ENCODE measurements at regions not wholly inside any gene's neighbourhood (a gene's known extent, or its start where the extent isn't known, plus 50 kb on each side); places are given as distances from the start of the nearest gene placed in this dataset.

DNA sequence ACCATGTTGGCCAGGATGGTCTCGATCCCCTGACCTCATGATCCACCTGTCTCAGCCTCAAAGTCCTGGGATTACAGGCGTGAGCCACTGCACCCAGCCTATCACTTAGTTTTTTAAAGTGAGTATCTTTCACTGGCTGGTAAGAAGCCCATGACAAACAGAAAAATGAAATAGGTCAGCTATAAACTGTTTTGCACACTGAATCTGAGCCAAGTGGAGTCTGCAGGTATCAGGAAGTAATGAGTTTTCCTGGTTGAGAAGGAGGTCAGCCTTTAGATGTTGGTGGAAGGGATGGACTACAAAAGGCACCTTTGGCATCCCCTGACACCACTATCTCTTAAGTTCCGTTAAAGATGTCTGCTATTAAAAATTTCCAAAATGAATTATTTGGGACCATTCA, 345.1 kb downstream of the AASDHPPT start:
- no peak overlapping the region for H3K27ac ChIP-seq
- no peaks in the 10 kb centered on the region for H3K4me1 ChIP-seq
- H3K36me3 ChIP-seq, result no peaks in the 10 kb centered on the region
- no peak for DNase-seq
- no peaks in the 10 kb centered on the region for H3K27me3 ChIP-seq
- 89 to 90% methylated on average over 3 of the region's 3 CpGs for WGBS, 2 donors
- no peak overlapping the region for H3K4me3 ChIP-seq
- ATAC-seq, result no peak
- intact Hi-C loops (cut with DNase I), result no loop called here
- TF ChIP-seq, protein P1, sequence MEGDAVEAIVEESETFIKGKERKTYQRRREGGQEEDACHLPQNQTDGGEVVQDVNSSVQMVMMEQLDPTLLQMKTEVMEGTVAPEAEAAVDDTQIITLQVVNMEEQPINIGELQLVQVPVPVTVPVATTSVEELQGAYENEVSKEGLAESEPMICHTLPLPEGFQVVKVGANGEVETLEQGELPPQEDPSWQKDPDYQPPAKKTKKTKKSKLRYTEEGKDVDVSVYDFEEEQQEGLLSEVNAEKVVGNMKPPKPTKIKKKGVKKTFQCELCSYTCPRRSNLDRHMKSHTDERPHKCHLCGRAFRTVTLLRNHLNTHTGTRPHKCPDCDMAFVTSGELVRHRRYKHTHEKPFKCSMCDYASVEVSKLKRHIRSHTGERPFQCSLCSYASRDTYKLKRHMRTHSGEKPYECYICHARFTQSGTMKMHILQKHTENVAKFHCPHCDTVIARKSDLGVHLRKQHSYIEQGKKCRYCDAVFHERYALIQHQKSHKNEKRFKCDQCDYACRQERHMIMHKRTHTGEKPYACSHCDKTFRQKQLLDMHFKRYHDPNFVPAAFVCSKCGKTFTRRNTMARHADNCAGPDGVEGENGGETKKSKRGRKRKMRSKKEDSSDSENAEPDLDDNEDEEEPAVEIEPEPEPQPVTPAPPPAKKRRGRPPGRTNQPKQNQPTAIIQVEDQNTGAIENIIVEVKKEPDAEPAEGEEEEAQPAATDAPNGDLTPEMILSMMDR (IDR thresholded peaks at IDR 0.05), result no peak
- peaks cover 0 to 2% (median 0%) of the 10 kb centered on the region in 11 donors for H3K9me3 ChIP-seq

DNA sequence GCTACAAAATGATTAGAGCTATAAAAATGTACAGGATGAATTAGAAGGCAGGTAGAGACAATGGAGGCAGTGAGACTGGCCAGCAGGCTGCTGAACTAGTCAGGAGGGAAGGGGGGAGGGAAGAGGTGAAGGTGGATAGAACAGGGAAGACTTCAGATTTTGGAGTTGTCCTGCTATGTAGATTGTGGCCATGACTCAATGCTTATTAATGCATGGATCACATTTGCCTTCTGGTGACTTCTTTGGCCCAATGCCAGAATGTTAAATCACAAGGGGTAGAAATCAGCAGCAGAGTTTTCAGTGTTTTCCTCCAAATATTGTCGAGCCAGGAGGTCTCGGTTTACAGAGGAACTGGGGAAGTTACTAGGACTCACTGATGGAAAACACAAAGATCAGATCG, 346.6 kb downstream of the AASDHPPT start:
- Histone ChIP-seq H3K4me1 (no peaks in the 10 kb centered on the region), H3K27me3 (no peaks in the 10 kb centered on the region), H3K9me3 (peaks cover 0 to 2% (median 0%) of the 10 kb centered on the region in 11 donors), H3K36me3 (no peaks in the 10 kb centered on the region), H3K4me3 (no peak overlapping the region), H3K27ac (no peak overlapping the region)
- 56 to 65% methylated on average over 3 of the region's 3 CpGs for WGBS, 2 donors
- DNase-seq, result no peak
- no peak for ATAC-seq
- intact Hi-C loops (cut with DNase I), result no loop called here
- TF ChIP-seq, protein P1 (IDR thresholded peaks at IDR 0.05), result no peak

DNA sequence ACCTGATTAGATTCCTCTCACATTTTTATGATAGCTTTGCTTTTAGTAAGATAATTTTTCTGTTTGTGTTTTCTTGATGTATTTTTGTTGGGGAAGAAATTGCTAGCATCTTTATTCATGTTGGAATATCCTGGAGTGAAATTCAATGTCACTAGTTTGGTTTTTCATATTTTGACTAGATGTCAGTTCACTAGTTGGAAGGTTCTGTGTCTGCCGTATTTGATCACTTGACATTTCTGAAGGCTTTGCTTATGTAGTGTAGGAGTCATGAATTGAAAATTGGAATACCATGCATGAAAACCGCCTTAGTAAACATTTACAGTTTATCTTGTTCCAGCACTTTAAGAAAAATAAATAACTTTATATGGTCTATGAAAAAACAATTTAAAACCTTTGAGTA, 348.4 kb downstream of the AASDHPPT start:
- WGBS, 2 donors, result 90 to 92% methylated on average over 2 of the region's 2 CpGs
- no peak for DNase-seq
- no peak for ATAC-seq
- Histone ChIP-seq H3K4me3 (no peak overlapping the region), H3K27ac (no peak overlapping the region), H3K4me1 (no peaks in the 10 kb centered on the region), H3K36me3 (no peaks in the 10 kb centered on the region), H3K9me3 (peaks cover 0 to 2% (median 0%) of the 10 kb centered on the region in 11 donors), H3K27me3 (no peaks in the 10 kb centered on the region)
- TF ChIP-seq, protein P1 (IDR thresholded peaks at IDR 0.05), result no peak
- intact Hi-C loops (cut with DNase I), result no loop called here

DNA sequence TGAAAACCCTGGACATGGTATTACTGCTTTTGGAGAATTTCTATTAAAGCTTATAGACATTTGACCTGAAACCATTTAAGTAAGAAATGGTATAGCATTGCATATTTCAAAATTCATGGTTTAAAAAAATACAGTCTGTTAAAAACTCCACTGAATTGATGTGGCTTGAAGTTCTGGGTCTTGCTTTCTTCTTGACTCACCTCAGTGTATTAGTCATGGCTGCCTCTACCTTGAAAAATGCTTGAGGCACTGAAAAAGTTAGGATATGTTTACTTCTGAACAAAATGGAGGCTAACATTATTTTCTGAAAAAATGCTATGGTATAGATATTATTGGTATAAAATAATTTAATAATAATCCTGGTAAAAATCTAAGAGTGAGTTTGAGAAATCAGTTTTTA, 349.2 kb downstream of the AASDHPPT start:
- H3K36me3 ChIP-seq, result no peaks in the 10 kb centered on the region
- no peak overlapping the region for H3K27ac ChIP-seq
- H3K9me3 ChIP-seq, result peaks cover 0 to 2% (median 0%) of the 10 kb centered on the region in 11 donors
- ATAC-seq, result no peak
- no peak overlapping the region for H3K4me3 ChIP-seq
- intact Hi-C loops (cut with DNase I), result no loop called here
- H3K4me1 ChIP-seq, result no peaks in the 10 kb centered on the region
- no peak for DNase-seq
- H3K27me3 ChIP-seq, result no peaks in the 10 kb centered on the region
- TF ChIP-seq, protein P1 (IDR thresholded peaks at IDR 0.05), result no peak

DNA sequence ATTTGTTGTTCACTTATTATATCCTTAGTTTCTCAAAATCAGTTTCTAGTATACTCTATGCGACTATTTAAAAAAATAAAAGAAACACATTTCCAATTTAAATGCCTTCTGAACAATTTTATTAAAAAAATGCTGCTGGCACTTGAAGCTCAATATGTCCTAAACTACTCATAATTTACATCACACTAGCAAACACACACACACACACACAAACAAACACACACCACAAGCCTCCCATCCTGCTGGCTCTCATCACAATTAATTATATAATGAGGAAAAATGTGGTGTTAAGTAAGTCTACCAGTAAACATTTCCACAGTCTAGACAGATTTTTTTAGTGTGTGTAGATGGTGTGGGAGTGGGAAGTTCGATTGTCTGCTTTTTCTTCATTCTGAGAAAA, 350.3 kb downstream of the AASDHPPT start:
- peaks cover 0 to 2% (median 0%) of the 10 kb centered on the region in 11 donors for H3K9me3 ChIP-seq
- H3K27ac ChIP-seq, result no peak overlapping the region
- TF ChIP-seq, protein P1 (IDR thresholded peaks at IDR 0.05), result no peak
- no peaks in the 10 kb centered on the region for H3K36me3 ChIP-seq
- no peak overlapping the region for H3K4me3 ChIP-seq
- ATAC-seq (no peak), DNase-seq (no peak)
- no peaks in the 10 kb centered on the region for H3K27me3 ChIP-seq
- 78 to 86% methylated on average over 2 of the region's 2 CpGs for whole genome bisulfite sequencing, 2 donors
- intact Hi-C loops (cut with DNase I), result no loop called here
- H3K4me1 ChIP-seq, result no peaks in the 10 kb centered on the region
